ENCODE measurements at regions not wholly inside any gene's neighbourhood (a gene's known extent, or its start where the extent isn't known, plus 50 kb on each side); places are given as distances from the start of the nearest gene placed in this dataset.

DNA sequence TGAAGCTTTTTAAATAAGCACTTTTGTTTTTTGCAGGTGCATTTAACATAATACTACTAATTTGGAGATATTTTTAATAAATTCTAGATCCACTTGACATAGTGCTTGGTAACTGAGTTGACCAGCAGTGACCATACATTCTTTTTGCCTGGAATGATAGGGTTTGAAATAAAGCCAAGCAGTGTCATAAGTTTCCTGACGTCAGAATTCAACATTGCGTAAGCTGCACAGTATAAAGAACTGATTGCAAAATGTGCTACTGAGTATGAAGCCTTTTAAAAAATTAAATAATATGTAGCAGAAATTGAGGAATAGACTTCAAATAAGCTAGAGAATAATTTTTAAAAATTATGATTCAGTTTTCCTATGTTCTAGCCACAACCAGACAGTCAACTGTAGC lies 454.6 kb upstream of the ARPP21 start:
- TF ChIP-seq, protein P1, sequence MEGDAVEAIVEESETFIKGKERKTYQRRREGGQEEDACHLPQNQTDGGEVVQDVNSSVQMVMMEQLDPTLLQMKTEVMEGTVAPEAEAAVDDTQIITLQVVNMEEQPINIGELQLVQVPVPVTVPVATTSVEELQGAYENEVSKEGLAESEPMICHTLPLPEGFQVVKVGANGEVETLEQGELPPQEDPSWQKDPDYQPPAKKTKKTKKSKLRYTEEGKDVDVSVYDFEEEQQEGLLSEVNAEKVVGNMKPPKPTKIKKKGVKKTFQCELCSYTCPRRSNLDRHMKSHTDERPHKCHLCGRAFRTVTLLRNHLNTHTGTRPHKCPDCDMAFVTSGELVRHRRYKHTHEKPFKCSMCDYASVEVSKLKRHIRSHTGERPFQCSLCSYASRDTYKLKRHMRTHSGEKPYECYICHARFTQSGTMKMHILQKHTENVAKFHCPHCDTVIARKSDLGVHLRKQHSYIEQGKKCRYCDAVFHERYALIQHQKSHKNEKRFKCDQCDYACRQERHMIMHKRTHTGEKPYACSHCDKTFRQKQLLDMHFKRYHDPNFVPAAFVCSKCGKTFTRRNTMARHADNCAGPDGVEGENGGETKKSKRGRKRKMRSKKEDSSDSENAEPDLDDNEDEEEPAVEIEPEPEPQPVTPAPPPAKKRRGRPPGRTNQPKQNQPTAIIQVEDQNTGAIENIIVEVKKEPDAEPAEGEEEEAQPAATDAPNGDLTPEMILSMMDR (IDR thresholded peaks at IDR 0.05): no peak
- TF ChIP-seq POLR2A (IDR thresholded peaks at IDR 0.05): no peak

Data from esophagus squamous epithelium (tissue), 4 donors.